B cell (primary cell): ENCODE measurements at regions not wholly inside any gene's neighbourhood (a gene's known extent, or its start where the extent isn't known, plus 50 kb on each side); places are given as distances from the start of the nearest gene placed in this dataset.

Experiments used
- ATAC-seq: fragments of 200-7000 bp; cut with Tn5 transposase; one replicate; pipeline ENCODE4 v1.10.0; 2021; ENCODE audit warnings: low read depth, mild to moderate bottlenecking, moderate number of reproducible peaks, moderate library complexity
- CTCF ChIA-PET: fragments of 350-600 bp; sonication (Branson Sonifier 250); formaldehyde crosslinking; loops from one replicate; lab custom pipeline; 2021; ENCODE audit warnings: antibody characterized with exemption, inconsistent platforms; lab: Charles Lee
- POLR2A ChIA-PET: fragments of 350-600 bp; sonication (Branson Sonifier 250); formaldehyde crosslinking; loops from one replicate; lab custom pipeline; 2021; ENCODE audit warnings: antibody characterized with exemption; lab: Charles Lee
- DNase-seq: peaks from one replicate; pipeline ENCODE4 v3.0.0; 2013
- H2AFZ ChIP-seq: 2 replicates; pipeline ENCODE4 v1.6.1; 2012; ENCODE audit warnings: mild to moderate bottlenecking, low read depth, low read length; ENCODE audit not compliant: insufficient read depth, poor library complexity, severe bottlenecking
- H3K27ac ChIP-seq, 2 donors: 1 replicate in 1 of 2; 2 replicates in 1 of 2; pipeline ENCODE4 v1.5.1; 2012 to 2013; ENCODE audit warnings: low read length in 2 of 2, mild to moderate bottlenecking in 2 of 2, moderate library complexity in 1 of 2
- H3K27me3 ChIP-seq, 4 experiments: fragments of 200-600 bp in 1 of 4; sonication (generic) in 1 of 4; replicated peaks in 1 of 4; 1 replicate in 2 of 4; 2 replicates in 2 of 4; pipeline versions ENCODE4 v1.6.1 to v1.7.0; 2013 to 2016; ENCODE audit warnings: low read length in 3 of 4, mild to moderate bottlenecking in 2 of 4, mixed read lengths in 1 of 4, moderate library complexity in 1 of 4; ENCODE audit not compliant: insufficient read depth in 4 of 4, control insufficient read depth in 3 of 4; ENCODE audit errors: control extremely low read depth in 1 of 4
- H3K36me3 ChIP-seq, 2 experiments: replicated peaks in 1 of 2; 1 replicate in 1 of 2; 2 replicates in 1 of 2; pipeline versions ENCODE4 v1.6.1 to v1.7.1; 2013; ENCODE audit warnings: low read length in 1 of 2; ENCODE audit not compliant: insufficient read depth in 2 of 2, control insufficient read depth in 1 of 2; ENCODE audit errors: control extremely low read depth in 1 of 2, extremely low read depth in 1 of 2
- H3K4me1 ChIP-seq, 2 donors: fragments of 200-600 bp in 1 of 2; sonication (generic) in 1 of 2; 1 replicate in 1 of 2; 2 replicates in 1 of 2; pipeline versions ENCODE4 v1.5.1 to v1.6.1; 2013 to 2017; ENCODE audit warnings: low read length in 2 of 2; ENCODE audit not compliant: control insufficient read depth in 2 of 2, insufficient read depth in 2 of 2
- H3K4me2 ChIP-seq: replicated peaks from 2 replicates; pipeline ENCODE3; 2012; ENCODE audit warnings: mild to moderate bottlenecking, low read depth, low read length; ENCODE audit not compliant: poor library complexity, severe bottlenecking
- H3K4me3 ChIP-seq, 5 experiments: fragments of 200-600 bp in 1 of 5; sonication (generic) in 1 of 5; 1 replicate in 3 of 5; 2 replicates in 2 of 5; pipeline versions ENCODE4 v1.5.1 to v1.7.0; 2011 to 2016; ENCODE audit warnings: low read length in 4 of 5, mild to moderate bottlenecking in 4 of 5, low read depth in 2 of 5, control low read depth in 1 of 5, moderate library complexity in 1 of 5; ENCODE audit not compliant: insufficient read depth in 1 of 5; ENCODE audit errors: control extremely low read depth in 1 of 5, extremely low read depth in 1 of 5
- H3K79me2 ChIP-seq: fragments of 200-600 bp; sonication (generic); one replicate; pipeline ENCODE4 v1.6.0; 2016; ENCODE audit warnings: low read length; ENCODE audit not compliant: control insufficient read depth, insufficient read depth
- H3K9ac ChIP-seq: fragments of 200-600 bp; sonication (generic); 2 replicates; pipeline ENCODE4 v1.6.1; 2017; ENCODE audit warnings: mild to moderate bottlenecking, low read length, moderate library complexity
- H3K9me3 ChIP-seq, 3 donors: one replicate each; pipeline versions ENCODE4 v1.6.1 to v1.7.1; 2013; ENCODE audit warnings: low read length in 2 of 3; ENCODE audit not compliant: control insufficient read depth in 2 of 3, insufficient read depth in 1 of 3; ENCODE audit errors: control extremely low read depth in 1 of 3
- H4K20me1 ChIP-seq: 2 replicates; pipeline ENCODE4 v1.6.0; 2012; ENCODE audit warnings: mild to moderate bottlenecking, low read length; ENCODE audit not compliant: insufficient read depth, control insufficient read depth, poor library complexity, severe bottlenecking
- H3K27ac Mint-ChIP-seq: one replicate; pipeline ENCODE4 v1.8.0; 2021; ENCODE audit warnings: mixed read lengths
- H3K27me3 Mint-ChIP-seq: one replicate; pipeline ENCODE4 v1.8.0; 2021; ENCODE audit warnings: mixed read lengths
- H3K4me1 Mint-ChIP-seq: one replicate; pipeline ENCODE4 v1.8.0; 2021; ENCODE audit warnings: mixed read lengths
- H3K4me3 Mint-ChIP-seq: one replicate; pipeline ENCODE4 v1.8.0; 2021; ENCODE audit warnings: mixed read lengths
- H3K9me3 Mint-ChIP-seq: one replicate; pipeline ENCODE4 v1.8.0; 2022; ENCODE audit warnings: mixed read lengths; ENCODE audit not compliant: insufficient read depth
- EZH2 ChIP-seq: IDR thresholded peaks from 2 replicates; pipeline ENCODE4 v1.6.1; 2012; ENCODE audit warnings: borderline replicate concordance, low read depth, mild to moderate bottlenecking, moderate library complexity, low read length; ENCODE audit not compliant: insufficient read depth, poor library complexity, severe bottlenecking
- WGBS: methylation state at CpG from one replicate; pipeline ENCODE4 v1.1.5; 2013; ENCODE audit warnings: missing lambda C conversion rate; ENCODE audit not compliant: insufficient coverage; 5-methylcytosine and 5-hydroxymethylcytosine counted together
- intact Hi-C: fragments of 100-400 bp; cut with micrococcal nuclease; formaldehyde crosslinking; loops from one replicate; pipeline ENCODE4 v1.10.0; 2022
- TF ChIP-seq, protein P1 (sequence below): fragments of 200-600 bp; IDR thresholded peaks from one replicate; pipeline ENCODE4 v1.8.0; 2022; ENCODE audit warnings: antibody characterized with exemption, mild to moderate bottlenecking

GRCh38 chr9:26535151-26535550 is 357.5 kb downstream of the CAAP1 start:
- no peak overlapping the region for H3K9ac ChIP-seq
- H3K27me3 ChIP-seq, result no peaks in the 10 kb centered on the region
- H3K4me2 ChIP-seq, result no peak overlapping the region
- ChIA-PET POLR2A (no interaction called here), CTCF (no interaction called here)
- no peak overlapping the region for H3K4me3 ChIP-seq
- no peak for TF ChIP-seq EZH2
- TF ChIP-seq, protein P1, sequence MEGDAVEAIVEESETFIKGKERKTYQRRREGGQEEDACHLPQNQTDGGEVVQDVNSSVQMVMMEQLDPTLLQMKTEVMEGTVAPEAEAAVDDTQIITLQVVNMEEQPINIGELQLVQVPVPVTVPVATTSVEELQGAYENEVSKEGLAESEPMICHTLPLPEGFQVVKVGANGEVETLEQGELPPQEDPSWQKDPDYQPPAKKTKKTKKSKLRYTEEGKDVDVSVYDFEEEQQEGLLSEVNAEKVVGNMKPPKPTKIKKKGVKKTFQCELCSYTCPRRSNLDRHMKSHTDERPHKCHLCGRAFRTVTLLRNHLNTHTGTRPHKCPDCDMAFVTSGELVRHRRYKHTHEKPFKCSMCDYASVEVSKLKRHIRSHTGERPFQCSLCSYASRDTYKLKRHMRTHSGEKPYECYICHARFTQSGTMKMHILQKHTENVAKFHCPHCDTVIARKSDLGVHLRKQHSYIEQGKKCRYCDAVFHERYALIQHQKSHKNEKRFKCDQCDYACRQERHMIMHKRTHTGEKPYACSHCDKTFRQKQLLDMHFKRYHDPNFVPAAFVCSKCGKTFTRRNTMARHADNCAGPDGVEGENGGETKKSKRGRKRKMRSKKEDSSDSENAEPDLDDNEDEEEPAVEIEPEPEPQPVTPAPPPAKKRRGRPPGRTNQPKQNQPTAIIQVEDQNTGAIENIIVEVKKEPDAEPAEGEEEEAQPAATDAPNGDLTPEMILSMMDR, result no peak
- H4K20me1 ChIP-seq, result no peaks in the 10 kb centered on the region
- H3K4me1 ChIP-seq, result no peaks in the 10 kb centered on the region
- Mint-ChIP-seq H3K27me3 (no peaks in the 10 kb centered on the region), H3K27ac (no peak overlapping the region), H3K9me3 (peaks cover 3% of the 10 kb centered on the region), H3K4me1 (no peaks in the 10 kb centered on the region), H3K4me3 (no peak overlapping the region)
- intact Hi-C loops, result no loop called here
- H3K36me3 ChIP-seq, result no peaks in the 10 kb centered on the region
- DNase-seq (no peak), ATAC-seq (no peak)
- no peak overlapping the region for H3K27ac ChIP-seq
- H3K9me3 ChIP-seq, result no peaks in the 10 kb centered on the region
- no peak overlapping the region for H2AFZ ChIP-seq
- H3K79me2 ChIP-seq, result no peaks in the 10 kb centered on the region
- WGBS, result 70% methylated on average over 1 of the region's 1 CpG

- WGBS, result 83% methylated on average over 2 of the region's 2 CpGs
- H3K4me3 Mint-ChIP-seq, result no peak overlapping the region
Measured at GRCh38 chr9:26530841-26531240, 361.8 kb downstream of the CAAP1 start.

More at GRCh38 chr9:26530841-26531240, 361.8 kb downstream of the CAAP1 start:
- TF ChIP-seq EZH2, result no peak
- TF ChIP-seq, protein P1, result no peak
- H3K27me3 ChIP-seq, result no peaks in the 10 kb centered on the region
- H3K36me3 ChIP-seq, result no peaks in the 10 kb centered on the region
- no peak overlapping the region for H3K27ac ChIP-seq
- no peak overlapping the region for H3K9ac ChIP-seq
- H3K4me1 ChIP-seq, result no peaks in the 10 kb centered on the region
- POLR2A ChIA-PET, result no interaction called here
- H2AFZ ChIP-seq, result no peak overlapping the region
- Mint-ChIP-seq H3K9me3 (peaks cover 3% of the 10 kb centered on the region), H3K27ac (no peak overlapping the region), H3K4me1 (no peaks in the 10 kb centered on the region), H3K27me3 (no peaks in the 10 kb centered on the region)
- no peak overlapping the region for H3K4me3 ChIP-seq
- intact Hi-C loops, result no loop called here
- H3K9me3 ChIP-seq, result no peaks in the 10 kb centered on the region
- no peaks in the 10 kb centered on the region for H3K79me2 ChIP-seq
- ATAC-seq, result no peak
- H4K20me1 ChIP-seq, result no peaks in the 10 kb centered on the region
- no peak overlapping the region for H3K4me2 ChIP-seq
- no peak for DNase-seq
- CTCF ChIA-PET, result no interaction called here
